ENCODE measurements at regions not wholly inside any gene's neighbourhood (a gene's known extent, or its start where the extent isn't known, plus 50 kb on each side); places are given as distances from the start of the nearest gene placed in this dataset.
A peak's percentile ranks its signal among the peaks of the same experiment; 100 is the strongest.

DNA sequence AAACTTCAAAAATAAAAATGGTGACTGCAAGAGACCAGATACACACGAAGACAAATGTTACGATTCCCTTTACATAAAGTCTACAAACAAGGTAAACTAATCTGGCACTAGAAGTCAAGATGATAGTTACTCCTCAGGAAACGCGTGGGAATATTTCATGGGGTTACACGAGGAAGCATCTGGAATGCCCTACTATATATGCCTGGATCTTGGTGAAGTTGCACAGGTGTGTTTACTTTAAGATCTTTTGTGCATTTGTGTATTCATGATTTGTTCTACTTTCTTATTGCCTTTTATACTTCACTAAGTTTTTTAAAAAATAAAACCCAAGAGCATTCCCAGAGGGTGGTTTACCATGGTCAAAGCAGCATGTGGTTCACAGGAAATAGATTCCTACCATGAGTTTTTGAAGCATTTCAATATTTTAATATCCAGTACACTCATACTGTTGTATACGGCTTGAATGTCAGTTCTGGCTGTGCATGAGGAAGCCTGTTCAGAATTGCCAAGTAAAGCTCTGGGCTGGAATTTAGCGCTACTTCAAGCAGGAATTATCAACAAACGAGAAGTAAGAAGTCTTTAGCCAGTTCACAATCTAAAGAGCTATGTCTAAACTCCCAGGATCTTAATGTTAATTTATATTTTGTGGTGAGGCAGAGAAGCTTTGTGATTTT lies 239.8 kb upstream of the KLHL1 start:
- DNase-seq (ENCODE audit: low read depth in 2 of 3, low spot score in 2 of 3): no peak

DNA sequence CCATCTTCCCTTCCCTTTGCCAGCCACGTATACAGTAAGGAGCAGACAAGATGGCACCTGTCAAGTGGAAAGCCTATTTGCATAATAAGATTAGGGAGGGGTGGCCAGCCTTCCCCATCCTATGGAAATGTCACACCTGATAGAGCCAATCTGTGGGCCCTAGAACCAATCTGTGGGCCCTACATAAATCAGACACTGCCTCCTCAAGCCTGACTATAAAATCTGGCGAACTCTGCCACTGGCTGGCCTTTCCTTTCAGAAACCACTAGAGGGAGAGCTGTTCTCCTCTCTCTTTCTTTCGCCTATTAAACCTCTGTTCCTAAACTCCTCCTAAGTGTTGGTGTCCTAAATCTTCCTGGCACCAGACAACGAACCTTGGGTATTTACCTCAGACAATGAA lies 231.5 kb upstream of the KLHL1 start:
- peak in 1 of 3 donors; percentile 1 for DNase-seq (ENCODE audit: low read depth in 2 of 3, low spot score in 2 of 3)

DNA sequence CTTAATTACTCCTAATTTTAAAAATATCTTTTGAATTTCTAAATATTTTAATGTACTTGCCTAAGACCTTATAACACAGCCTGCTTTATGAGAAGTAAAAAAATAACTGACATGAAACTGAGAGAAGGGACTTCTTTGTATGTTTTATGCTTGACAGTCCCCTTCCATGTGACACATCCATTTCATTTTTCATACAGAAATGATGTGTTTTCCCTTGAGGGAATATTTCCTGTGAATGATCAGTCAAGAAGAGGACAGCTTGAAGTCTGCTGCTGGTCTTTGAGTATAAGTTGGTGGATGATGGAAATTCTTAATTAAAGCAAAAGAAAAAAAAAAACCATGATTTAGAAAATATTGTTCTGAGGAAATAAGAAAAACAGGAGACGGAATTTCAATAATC lies 230.4 kb upstream of the KLHL1 start:
- DNase-seq (ENCODE audit: low read depth in 2 of 3, low spot score in 2 of 3): no peak

DNA sequence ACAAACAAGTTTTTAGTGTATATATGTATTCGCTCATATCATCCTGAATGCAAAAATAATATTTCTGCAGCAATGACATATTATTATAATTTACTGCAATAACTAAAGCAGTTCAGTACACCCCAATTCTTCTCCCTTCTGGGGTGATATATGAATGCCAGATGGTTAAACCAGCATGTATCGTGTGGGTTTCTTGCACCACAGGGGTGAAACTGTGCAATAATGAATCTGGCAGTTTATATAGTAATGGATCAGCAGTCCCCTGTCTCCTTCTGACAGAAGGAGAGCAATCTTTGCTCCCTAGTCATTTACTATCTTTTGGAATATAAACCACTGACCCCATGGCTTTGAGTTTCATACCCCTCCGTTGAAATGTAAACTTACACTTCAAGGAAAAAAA lies 228.6 kb upstream of the KLHL1 start:
- no peak for DNase-seq (ENCODE audit: low read depth in 2 of 3, low spot score in 2 of 3)

DNA sequence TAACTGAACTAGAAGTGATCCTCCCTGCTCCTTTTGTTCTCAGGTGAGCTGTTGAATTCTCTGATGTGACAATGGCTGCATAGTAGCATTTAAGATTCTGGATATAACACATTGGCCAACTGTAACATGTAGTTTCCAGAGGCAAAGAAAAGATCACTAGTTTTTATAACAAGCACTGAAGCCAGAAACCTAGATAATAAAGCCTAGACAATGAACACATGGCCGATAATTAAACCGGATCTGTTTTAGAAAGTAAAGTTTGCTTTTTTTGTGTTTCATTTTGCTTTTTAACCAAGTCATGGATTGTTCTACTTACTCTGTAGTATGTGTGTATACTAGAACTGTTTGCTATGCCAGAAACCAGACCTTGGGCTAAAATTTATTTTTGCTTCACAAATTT lies 225.5 kb upstream of the KLHL1 start:
- DNase-seq (ENCODE audit: low read depth in 2 of 3, low spot score in 2 of 3): no peak

DNA sequence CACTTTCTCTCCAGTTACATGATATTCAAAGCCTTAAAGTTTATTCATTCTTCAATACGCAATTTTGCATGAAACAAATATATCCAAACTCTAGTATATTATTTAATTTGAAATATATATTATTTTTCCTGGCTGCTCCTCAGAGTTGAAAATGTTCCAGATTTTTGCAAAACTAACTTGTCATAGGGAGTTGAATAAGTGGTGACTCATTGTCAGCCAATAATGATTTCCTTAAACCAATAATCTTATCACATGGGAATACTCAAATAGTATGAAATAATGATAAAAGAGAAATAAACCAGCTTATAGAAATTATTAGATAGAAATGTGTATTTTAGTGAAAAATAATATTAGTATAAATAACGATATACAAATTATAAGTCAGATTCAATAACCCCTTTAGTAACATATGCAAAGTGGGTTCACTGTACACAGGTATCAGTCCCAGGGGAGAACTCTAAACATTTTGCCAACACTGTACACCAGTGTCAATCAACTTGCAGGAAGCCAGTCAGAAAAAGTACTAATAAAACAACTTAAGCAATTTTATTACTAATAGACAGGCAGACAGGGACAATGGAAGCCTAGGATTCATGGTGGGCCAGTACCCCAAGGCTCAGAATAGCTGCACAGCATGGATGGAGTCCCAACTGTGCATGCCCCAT lies 222.6 kb upstream of the KLHL1 start:
- no peak for DNase-seq (ENCODE audit: low read depth in 2 of 3, low spot score in 2 of 3)

DNA sequence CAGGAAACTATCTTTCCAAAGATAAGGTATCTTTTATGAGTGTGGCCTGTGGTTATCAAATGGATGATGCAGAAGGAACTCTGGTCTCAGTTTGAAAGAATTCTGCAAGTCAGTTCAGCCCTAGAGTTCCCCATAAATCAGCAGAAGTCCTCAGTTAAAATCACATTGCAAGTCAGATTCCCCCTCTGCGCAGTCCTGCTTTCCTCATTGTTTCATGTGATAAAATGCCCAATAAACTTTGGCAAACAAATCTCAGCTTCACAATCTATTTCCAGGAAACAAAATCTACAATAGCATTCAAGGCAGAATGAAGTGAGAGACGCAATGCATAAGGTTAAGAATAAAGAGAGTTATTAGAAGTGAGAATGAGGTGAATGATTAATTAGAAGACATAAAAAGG lies 216.3 kb upstream of the KLHL1 start:
- peak in 2 of 3 donors; percentile 6 to 19 for DNase-seq (ENCODE audit: low read depth in 2 of 3, low spot score in 2 of 3)

DNA sequence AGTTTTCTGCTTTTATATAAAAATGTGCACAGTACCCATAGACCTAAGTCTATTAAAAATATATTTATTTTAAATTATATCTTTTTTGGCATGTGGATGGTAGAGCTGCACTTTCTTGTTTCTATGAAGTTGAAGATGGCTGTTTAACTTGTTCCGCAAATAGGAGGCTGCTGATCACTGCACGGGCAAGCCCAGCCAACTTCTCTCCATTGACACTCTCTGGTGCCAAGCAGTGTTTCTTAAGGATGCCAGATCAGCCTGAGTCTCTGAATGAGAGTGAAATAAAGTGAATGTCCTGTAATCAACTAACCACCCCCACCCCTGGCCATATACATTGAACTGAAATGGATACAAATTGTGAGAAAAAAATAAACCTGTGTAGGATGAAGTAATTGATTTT lies 202.9 kb upstream of the KLHL1 start:
- DNase-seq (ENCODE audit: low read depth in 2 of 3, low spot score in 2 of 3): no peak

DNA sequence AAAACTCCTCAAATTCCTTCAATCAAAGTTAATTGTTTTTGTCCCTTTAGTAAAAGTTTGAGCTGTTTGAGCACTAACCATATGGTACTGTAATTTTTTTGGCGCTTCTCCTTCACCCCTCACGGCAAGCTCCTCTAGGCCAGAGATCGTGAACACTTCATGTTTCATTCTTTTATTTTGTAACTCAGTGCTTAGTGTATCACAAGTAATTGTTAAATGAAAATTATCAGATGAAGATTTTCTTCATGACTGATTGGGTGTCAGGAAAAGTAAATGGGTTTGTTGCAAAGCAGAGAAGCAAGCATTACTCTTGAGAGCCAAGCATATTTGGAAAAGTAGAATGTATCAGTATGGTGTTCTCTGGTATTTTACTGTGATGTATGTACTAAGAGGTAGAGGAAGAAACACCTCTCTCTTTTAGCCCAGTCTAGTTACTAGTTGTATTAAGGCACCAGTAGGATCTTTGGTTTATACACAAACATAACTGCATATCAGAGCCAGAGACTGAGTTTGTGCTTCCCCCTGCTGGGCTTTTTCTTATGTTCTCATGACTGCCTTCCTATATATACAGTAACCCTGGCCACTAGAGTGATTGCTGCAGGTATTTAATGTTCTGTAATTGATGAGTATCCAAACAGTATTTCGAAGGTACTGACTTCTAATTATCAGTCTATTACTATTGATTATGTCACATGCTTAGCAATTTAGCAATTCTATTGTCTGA lies 202.3 kb upstream of the KLHL1 start:
- peak in 2 of 3 donors; percentile 18 to 54 for DNase-seq (ENCODE audit: low read depth in 2 of 3, low spot score in 2 of 3)

DNA sequence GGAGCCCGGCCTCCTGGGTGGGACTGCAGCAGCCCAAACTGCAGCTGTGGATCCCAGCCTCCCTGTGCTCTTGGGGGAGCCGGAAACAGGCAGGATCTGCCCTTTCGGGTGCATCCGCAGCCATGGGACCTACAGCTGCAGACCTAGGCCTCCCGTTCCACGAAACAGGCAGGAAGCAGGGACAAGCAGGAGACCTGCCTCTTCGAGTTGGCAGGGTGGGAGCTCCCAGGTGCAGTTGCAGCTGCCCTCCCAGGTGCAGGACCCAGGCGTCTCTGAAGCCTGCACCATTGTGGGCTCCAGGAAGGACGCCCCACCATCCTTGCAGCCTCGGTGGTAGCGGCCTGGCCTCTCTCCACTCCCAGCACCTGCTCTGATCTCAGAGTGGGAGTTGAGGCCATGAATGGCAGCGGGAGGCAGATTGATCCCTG lies 189.0 kb upstream of the KLHL1 start:
- no peak for DNase-seq (ENCODE audit: low read depth in 2 of 3, low spot score in 2 of 3)

DNA sequence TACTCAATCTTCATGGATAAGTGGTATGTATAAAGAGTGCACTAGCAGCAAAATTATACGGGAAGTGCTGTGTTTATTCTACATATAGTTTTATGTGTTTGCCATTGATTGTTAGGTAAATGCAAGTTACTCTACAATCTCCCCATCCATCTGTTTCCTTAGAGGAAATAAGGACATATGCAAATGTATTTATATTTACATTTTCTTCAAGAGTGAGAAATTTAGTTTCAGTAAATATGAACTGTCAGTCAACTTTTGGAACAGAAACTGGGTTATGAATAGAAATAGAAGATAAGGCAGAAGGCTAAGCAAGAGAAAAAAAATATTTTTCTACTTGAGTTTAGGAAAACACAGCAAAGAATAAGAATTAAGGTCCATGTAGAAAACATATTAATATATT lies 176.1 kb upstream of the KLHL1 start:
- no peak for DNase-seq (ENCODE audit: low read depth in 2 of 3, low spot score in 2 of 3)

DNA sequence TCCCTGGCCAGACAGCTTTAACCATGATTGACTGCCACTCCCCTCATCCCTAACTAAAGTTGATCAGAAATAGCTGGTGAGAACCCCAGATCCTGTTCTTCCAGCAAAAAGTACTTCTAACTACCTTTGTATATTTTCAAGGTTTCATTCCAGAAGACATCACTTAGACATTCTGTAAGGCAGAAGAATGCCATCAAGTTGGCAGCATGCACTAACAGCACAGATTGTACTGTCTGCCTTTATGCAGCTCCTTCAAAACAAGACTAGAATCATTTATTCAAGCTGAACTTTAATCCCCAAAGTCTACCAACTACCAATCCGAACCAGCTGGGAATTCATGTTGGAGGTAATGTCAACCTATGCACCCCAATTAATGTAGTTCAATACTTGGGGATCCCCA lies 167.6 kb upstream of the KLHL1 start:
- DNase-seq (ENCODE audit: low read depth in 2 of 3, low spot score in 2 of 3): no peak

DNA sequence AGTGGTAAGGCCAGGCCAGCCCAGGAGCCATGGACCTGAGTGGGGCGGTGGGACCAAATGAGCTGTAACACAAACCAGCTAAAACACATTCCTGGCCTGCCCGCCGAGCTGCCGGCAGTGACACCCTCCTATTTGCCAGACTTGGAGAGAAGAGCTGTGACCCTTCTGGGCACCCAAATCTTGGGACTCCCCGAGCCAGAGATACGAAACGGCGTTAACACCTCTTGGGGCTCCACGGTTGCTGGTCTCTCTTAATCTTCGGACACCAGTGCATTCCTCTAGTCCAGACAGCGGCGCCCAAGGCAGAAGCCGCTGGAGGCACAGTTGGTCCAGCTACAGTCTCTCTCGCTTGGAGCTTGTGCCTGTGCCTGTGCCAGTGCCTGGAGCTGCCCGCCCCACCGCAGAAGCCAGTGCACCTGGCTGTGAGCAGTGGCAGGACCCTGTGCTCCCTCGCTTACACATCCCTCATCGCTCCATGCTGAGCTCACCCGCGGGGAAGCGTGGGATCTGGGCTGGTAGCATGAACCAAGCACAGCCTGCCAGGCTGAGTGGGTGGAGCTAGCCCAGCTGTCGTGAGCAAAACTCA lies 147.2 kb upstream of the KLHL1 start:
- DNase-seq (ENCODE audit: low read depth in 2 of 3, low spot score in 2 of 3): no peak

DNA sequence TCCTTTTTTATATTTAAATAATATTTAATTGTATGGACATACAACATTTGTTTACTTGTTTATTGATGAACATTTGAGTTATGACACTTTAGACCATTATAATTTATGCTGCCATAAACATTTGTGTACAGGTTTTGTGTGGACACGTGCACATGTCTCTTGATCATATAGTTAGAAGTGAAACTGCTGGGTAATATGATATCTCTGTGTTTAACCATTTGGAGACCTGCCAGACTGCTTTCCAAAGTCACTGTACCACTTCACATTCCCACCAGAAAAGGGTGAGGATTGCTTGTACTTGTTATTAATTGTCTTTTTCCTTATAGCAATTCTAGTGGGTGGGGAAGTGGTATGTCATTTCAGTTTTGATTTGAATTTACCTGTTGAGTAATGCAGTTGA lies 145.6 kb upstream of the KLHL1 start:
- no peak for DNase-seq (ENCODE audit: low read depth in 2 of 3, low spot score in 2 of 3)

DNA sequence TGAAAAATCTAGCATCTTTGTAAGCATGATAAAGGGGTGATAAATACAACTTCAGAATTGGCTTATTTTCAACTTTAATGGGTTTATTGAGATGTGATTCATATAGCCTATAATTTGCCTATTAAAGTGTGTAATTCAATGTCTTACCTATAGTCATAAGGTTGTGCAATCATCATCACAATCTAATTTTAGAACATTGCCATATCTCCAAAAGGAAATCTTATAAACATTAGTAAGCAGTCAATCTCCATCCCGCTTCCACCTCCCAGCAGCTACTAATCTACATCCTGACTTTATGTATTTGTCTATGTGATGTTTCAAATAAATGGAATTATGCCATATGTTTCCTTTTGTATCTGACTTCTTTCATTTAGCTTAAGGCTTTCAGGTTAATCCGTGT lies 145.2 kb upstream of the KLHL1 start:
- DNase-seq (ENCODE audit: low read depth in 2 of 3, low spot score in 2 of 3): no peak

DNA sequence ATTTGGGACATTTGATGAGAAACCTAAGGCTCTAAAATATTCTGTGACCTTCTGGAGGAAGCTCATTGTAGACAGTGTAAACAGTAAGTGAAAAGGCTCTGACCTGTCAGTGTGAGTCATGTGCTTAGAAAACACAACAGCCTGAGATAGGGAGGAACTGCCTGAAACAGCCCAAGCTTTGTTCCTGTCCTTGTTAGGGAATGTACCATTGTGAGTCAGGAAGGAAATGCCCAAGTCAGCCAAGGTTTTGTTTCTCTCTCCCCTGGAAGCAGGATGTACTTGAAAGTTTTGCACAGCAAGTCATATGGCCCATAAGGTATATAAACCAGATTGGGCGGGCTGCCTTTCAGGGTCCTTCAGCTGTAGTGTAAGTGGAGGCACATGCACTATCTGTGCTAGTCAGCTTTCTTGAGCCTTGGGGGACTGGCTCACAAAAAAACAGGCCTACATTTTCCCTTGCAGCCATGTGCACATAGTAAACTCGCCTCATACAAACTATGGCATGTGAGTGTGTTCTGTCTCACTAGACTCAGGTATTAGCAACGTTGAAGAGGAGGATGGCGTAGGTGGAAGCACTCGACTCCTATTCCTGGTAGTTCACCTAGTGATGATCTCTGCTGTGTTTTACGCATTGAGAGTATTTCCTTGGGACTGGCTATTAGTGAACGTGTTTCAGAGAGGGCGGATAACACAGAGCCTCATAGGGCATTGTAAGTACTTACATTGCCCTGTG lies 141.2 kb upstream of the KLHL1 start:
- no peak for DNase-seq (ENCODE audit: low read depth in 2 of 3, low spot score in 2 of 3)

DNA sequence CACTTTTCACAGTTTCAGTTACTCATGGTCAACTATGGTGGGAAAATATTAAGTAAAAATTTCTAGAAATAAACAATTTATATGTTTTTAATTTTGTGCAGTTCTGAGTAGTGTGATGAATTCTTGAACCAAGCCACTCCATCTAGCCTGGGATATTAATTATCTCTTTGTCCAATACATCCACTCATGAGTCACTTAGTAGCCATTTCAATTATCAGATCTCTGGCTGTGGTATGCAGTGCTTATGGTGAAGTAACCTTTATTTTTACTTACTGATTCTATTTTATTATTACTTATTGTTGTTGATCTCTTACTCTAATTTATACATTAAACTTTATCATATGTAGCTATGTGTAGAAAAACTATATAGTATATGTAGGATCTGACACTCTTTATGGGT lies 128.9 kb upstream of the KLHL1 start:
- no peak for DNase-seq (ENCODE audit: low read depth in 2 of 3, low spot score in 2 of 3)

DNA sequence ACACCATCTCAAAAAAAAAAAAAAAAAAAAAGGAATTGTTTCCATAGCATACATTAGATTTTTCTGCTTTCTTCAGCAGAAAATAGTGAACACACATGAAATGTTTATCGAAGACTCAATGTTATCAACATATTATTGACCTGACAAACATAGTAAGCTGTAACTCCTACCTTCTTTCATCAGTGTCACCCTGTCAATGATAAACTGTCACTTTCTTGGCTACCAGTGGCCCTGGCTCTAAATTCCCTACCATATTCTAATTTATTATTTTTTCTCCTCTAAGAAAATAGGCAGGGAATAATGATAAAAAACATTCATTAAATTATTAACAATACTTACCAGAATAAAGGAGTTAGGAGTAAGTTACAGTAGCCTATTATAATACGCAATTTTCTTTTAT lies 127.3 kb upstream of the KLHL1 start:
- no peak for DNase-seq (ENCODE audit: low read depth in 2 of 3, low spot score in 2 of 3)

DNA sequence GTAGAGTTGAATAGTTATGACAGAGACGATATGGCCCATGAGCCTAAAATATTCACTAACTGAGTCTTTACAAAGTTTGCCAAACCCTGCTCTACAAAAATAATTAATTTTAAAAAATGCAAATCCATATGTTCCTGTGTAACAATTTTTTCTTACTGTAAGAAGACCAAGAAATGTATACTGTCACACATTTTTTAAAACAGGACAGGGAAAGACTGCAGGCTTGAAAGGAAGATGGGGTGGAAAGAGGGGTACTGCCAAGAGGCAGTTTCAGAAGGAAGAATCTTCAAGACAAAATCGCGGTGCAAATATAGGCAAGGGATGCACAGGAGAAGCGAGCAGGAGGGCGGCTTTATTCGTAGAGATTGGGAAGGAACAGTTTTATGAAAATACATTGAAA lies 115.7 kb upstream of the KLHL1 start:
- DNase-seq (ENCODE audit: low read depth in 2 of 3, low spot score in 2 of 3): no peak

DNA sequence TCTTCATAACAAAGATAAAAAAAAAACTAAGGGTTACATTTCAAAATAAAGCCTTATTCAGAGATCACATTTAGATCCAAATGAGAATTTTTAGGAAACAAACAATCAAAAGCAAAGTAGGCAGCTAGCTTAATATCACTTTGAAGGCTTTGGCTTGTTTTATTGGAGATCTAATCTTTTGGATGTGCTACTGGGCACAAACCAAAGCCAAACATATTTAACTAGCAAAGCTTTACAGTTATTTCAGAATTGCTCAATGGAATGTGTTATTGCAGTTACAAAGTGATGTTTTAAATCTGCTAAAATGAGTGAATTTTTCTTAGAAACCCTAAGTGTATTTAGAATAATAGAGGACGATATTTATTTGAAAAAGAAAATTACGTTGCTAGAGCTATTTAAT lies 114.7 kb upstream of the KLHL1 start:
- no peak for DNase-seq (ENCODE audit: low read depth in 2 of 3, low spot score in 2 of 3)

DNA sequence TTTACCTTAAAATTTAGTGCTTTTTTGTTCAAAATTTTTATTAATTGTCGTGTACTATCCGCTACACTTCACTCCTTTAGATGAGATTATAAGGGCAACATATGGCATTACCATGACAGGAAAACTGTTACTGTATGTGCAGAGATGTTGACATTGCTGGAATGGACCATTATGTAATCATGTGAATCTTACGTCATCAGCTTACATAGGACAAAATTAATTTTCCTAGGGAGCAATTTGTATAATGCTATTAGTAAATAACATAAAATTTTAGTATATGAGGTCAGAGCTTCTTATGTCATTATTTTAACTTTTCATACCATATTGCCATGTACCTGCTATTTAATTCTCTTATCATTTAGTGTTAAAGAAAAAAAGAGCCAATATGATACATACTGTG lies 110.4 kb upstream of the KLHL1 start:
- DNase-seq (ENCODE audit: low read depth in 2 of 3, low spot score in 2 of 3): no peak

Data from hematopoietic multipotent progenitor cell (in vitro differentiated cells).